Neural progenitor cell (in vitro differentiated cells): ENCODE measurements at regions not wholly inside any gene's neighbourhood (a gene's known extent, or its start where the extent isn't known, plus 50 kb on each side); places are given as distances from the start of the nearest gene placed in this dataset.
A peak's percentile ranks its signal among the peaks of the same experiment; 100 is the strongest.

ENCODE experiments used
- DNase-seq: peaks from one replicate; pipeline ENCODE4 v3.0.0-alpha.2; 2016; ENCODE audit warnings: low spot score
- H2AFZ ChIP-seq: fragments of 200-600 bp; sonication (generic); replicated peaks from 2 replicates; pipeline ENCODE4 v1.6.1; 2016; ENCODE audit warnings: antibody characterized with exemption
- H3F3A ChIP-seq: fragments of 200-600 bp; sonication (generic); 2 replicates; pipeline ENCODE4 v1.6.1; 2016; ENCODE audit warnings: antibody characterized with exemption, low read depth
- H3K27ac ChIP-seq: fragments of 200-600 bp; sonication (generic); 2 replicates; pipeline ENCODE4 v1.5.1; 2016; ENCODE audit warnings: mild to moderate bottlenecking
- H3K27me3 ChIP-seq: fragments of 200-600 bp; sonication (generic); 2 replicates; pipeline ENCODE4 v1.6.1; 2016; ENCODE audit warnings: mild to moderate bottlenecking, moderate library complexity
- H3K36me3 ChIP-seq: fragments of 200-600 bp; sonication (generic); 2 replicates; pipeline ENCODE4 v1.5.1; 2016
- H3K4me1 ChIP-seq: fragments of 200-600 bp; sonication (generic); 2 replicates; pipeline ENCODE4 v1.6.1; 2016; ENCODE audit warnings: mixed run types
- H3K4me2 ChIP-seq: fragments of 200-600 bp; sonication (generic); 2 replicates; pipeline ENCODE4 v1.6.1; 2016
- H3K4me3 ChIP-seq: fragments of 200-600 bp; sonication (generic); 2 replicates; pipeline ENCODE4 v1.5.1; 2016
- H3K79me2 ChIP-seq: fragments of 200-600 bp; sonication (generic); 2 replicates; pipeline ENCODE4 v1.6.1; 2016; ENCODE audit warnings: low read depth
- H3K9ac ChIP-seq: fragments of 200-600 bp; sonication (generic); 2 replicates; pipeline ENCODE4 v1.6.1; 2016
- H3K9me3 ChIP-seq: fragments of 200-600 bp; sonication (generic); 2 replicates; pipeline ENCODE4 v1.5.1; 2016; ENCODE audit warnings: low read depth
- H4K20me1 ChIP-seq: fragments of 200-600 bp; sonication (generic); 2 replicates; pipeline ENCODE4 v1.6.1; 2016; ENCODE audit warnings: low read depth
- H3K27ac Mint-ChIP-seq: 3 replicates; pipeline ENCODE4 v1.8.0; 2021; ENCODE audit warnings: mixed read lengths
- H3K27me3 Mint-ChIP-seq: 2 replicates; pipeline ENCODE4 v1.8.0; 2022; ENCODE audit warnings: low read depth, mild to moderate bottlenecking, inconsistent platforms, moderate library complexity, mixed read lengths; ENCODE audit not compliant: insufficient read depth
- H3K36me3 Mint-ChIP-seq: 3 replicates; pipeline ENCODE4 v1.8.0; 2021; ENCODE audit warnings: mixed read lengths
- H3K4me1 Mint-ChIP-seq: 3 replicates; pipeline ENCODE4 v1.8.0; 2021; ENCODE audit warnings: mixed read lengths
- H3K4me3 Mint-ChIP-seq: 3 replicates; pipeline ENCODE4 v1.8.0; 2021; ENCODE audit warnings: mild to moderate bottlenecking, moderate library complexity, mixed read lengths
- H3K9me3 Mint-ChIP-seq: 3 replicates; pipeline ENCODE4 v1.8.0; 2020; ENCODE audit warnings: mixed read lengths
- CTCF ChIP-seq: fragments of 200-600 bp; sonication (generic); IDR thresholded peaks from 2 replicates; pipeline ENCODE4 v1.5.1; 2017; ENCODE audit warnings: antibody characterized with exemption, mild to moderate bottlenecking
- EZH2 ChIP-seq: fragments of 200-600 bp; sonication (generic); IDR thresholded peaks from 2 replicates; pipeline ENCODE4 v1.6.1; 2017; ENCODE audit warnings: antibody characterized with exemption, mild to moderate bottlenecking, moderate library complexity
- EZH2phosphoT487 ChIP-seq: fragments of 200-600 bp; sonication (generic); IDR thresholded peaks from 2 replicates; pipeline ENCODE4 v1.6.1; 2017; ENCODE audit warnings: antibody characterized with exemption

GRCh38 chr6:90669420-90669819 lies 82.5 kb upstream of the MAP3K7 start:
- peaks cover 3% of the 10 kb centered on the region for H3K9me3 ChIP-seq
- Mint-ChIP-seq H3K9me3 (no peaks in the 10 kb centered on the region), H3K4me1 (no peaks in the 10 kb centered on the region), H3K36me3 (no peaks in the 10 kb centered on the region), H3K27me3 (no peaks in the 10 kb centered on the region), H3K4me3 (no peak overlapping the region), H3K27ac (no peak overlapping the region)
- H3K27me3 ChIP-seq = peaks cover 2% of the 10 kb centered on the region
- H3K36me3 ChIP-seq = no peaks in the 10 kb centered on the region
- no peak overlapping the region for H3K27ac ChIP-seq
- H3K4me3 ChIP-seq = no peak overlapping the region
- H2AFZ ChIP-seq = no peak overlapping the region
- no peaks in the 10 kb centered on the region for H4K20me1 ChIP-seq
- no peak for DNase-seq
- peak overlapping the region; percentile 9 for H3K4me2 ChIP-seq
- H3K79me2 ChIP-seq = no peaks in the 10 kb centered on the region
- peaks cover 19% of the 10 kb centered on the region for H3K4me1 ChIP-seq
- TF ChIP-seq CTCF = no peak
- no peak for TF ChIP-seq EZH2
- TF ChIP-seq EZH2phosphoT487 = no peak
- no peak overlapping the region for H3K9ac ChIP-seq
- H3F3A ChIP-seq = no peaks in the 10 kb centered on the region

- H2AFZ ChIP-seq = no peak overlapping the region
- no peaks in the 10 kb centered on the region for H3K79me2 ChIP-seq
- Mint-ChIP-seq H3K4me1 (no peaks in the 10 kb centered on the region), H3K4me3 (no peak overlapping the region), H3K9me3 (no peaks in the 10 kb centered on the region), H3K36me3 (no peaks in the 10 kb centered on the region), H3K27me3 (no peaks in the 10 kb centered on the region), H3K27ac (no peak overlapping the region)
- no peak overlapping the region for H3K4me2 ChIP-seq
- no peaks in the 10 kb centered on the region for H3K27me3 ChIP-seq
- H4K20me1 ChIP-seq = no peaks in the 10 kb centered on the region
- peaks cover 19% of the 10 kb centered on the region for H3K4me1 ChIP-seq
- H3K27ac ChIP-seq = no peak overlapping the region
- no peak for DNase-seq
- no peaks in the 10 kb centered on the region for H3F3A ChIP-seq
- no peak overlapping the region for H3K4me3 ChIP-seq
- peaks cover 3% of the 10 kb centered on the region for H3K9me3 ChIP-seq
- no peak overlapping the region for H3K9ac ChIP-seq
- TF ChIP-seq EZH2phosphoT487 (no peak), EZH2 (no peak), CTCF (no peak)
- H3K36me3 ChIP-seq = no peaks in the 10 kb centered on the region
These were observed 81.3 kb upstream of the MAP3K7 start for GRCh38 chr6:90668141-90668540.

GRCh38 chr6:90663873-90664272 lies 77.0 kb upstream of the MAP3K7 start:
- H3K27ac Mint-ChIP-seq = no peak overlapping the region
- TF ChIP-seq EZH2phosphoT487 (no peak), EZH2 (no peak), CTCF (no peak)
- Histone ChIP-seq H2AFZ (no peak overlapping the region), H3K4me2 (no peak overlapping the region), H3K4me3 (no peak overlapping the region), H3K4me1 (peaks cover 6% of the 10 kb centered on the region), H4K20me1 (no peaks in the 10 kb centered on the region), H3K79me2 (no peaks in the 10 kb centered on the region), H3K36me3 (no peaks in the 10 kb centered on the region), H3K27ac (no peak overlapping the region), H3K9me3 (peaks cover 3% of the 10 kb centered on the region), H3K9ac (no peak overlapping the region), H3F3A (no peaks in the 10 kb centered on the region), H3K27me3 (no peaks in the 10 kb centered on the region)
- no peaks in the 10 kb centered on the region for H3K27me3 Mint-ChIP-seq
- DNase-seq = no peak
- no peaks in the 10 kb centered on the region for H3K9me3 Mint-ChIP-seq
- H3K4me1 Mint-ChIP-seq = peaks cover 2% of the 10 kb centered on the region
- H3K36me3 Mint-ChIP-seq = no peaks in the 10 kb centered on the region
- no peak overlapping the region for H3K4me3 Mint-ChIP-seq
